Breast epithelium (tissue), 4 donors: ENCODE measurements at regions not wholly inside any gene's neighbourhood (a gene's known extent, or its start where the extent isn't known, plus 50 kb on each side); places are given as distances from the start of the nearest gene placed in this dataset.

Experiments
- DNase-seq, 2 donors: peaks; one replicate each; pipeline ENCODE4 v3.0.0-alpha.2; 2019; ENCODE audit warnings: low spot score in 2 of 2
- H3K27ac ChIP-seq, 2 donors: fragments of 200-600 bp; sonication (generic) in 1 of 2; one replicate each; pipeline ENCODE4 v1.5.1; 2016 to 2019; ENCODE audit warnings: mild to moderate bottlenecking in 1 of 2
- H3K27me3 ChIP-seq, 2 donors: fragments of 200-600 bp; sonication (generic) in 1 of 2; one replicate each; pipeline versions ENCODE4 v1.5.1 to v1.6.0; 2017 to 2019; ENCODE audit warnings: control low read depth in 1 of 2, mild to moderate bottlenecking in 1 of 2
- H3K36me3 ChIP-seq: fragments of 200-600 bp; one replicate; pipeline ENCODE4 v1.5.1; 2019
- H3K4me1 ChIP-seq, 2 donors: fragments of 200-600 bp; sonication (generic); one replicate each; pipeline ENCODE4 v1.5.1; 2016 to 2019; ENCODE audit warnings: control low read depth in 1 of 2
- H3K4me3 ChIP-seq, 3 donors: fragments of 200-600 bp; sonication (generic); 1 replicate in 2 of 3; 2 replicates in 1 of 3; pipeline ENCODE4 v1.5.1; 2016 to 2019; ENCODE audit warnings: mild to moderate bottlenecking in 3 of 3, moderate library complexity in 2 of 3
- H3K9me3 ChIP-seq, 2 donors: fragments of 200-600 bp; sonication (generic) in 1 of 2; one replicate each; pipeline ENCODE4 v1.5.1; 2016 to 2019; ENCODE audit warnings: control low read depth in 1 of 2
- POLR2A ChIP-seq: fragments of 450-650 bp; IDR thresholded peaks from one replicate; pipeline ENCODE4 v1.6.1; 2016; ENCODE audit warnings: antibody characterized with exemption, mild to moderate bottlenecking, moderate library complexity
- POLR2AphosphoS5 ChIP-seq, 3 donors: sonication (generic); formaldehyde crosslinking; IDR thresholded peaks; one replicate each; pipeline ENCODE4 v1.6.1; 2017; ENCODE audit warnings: antibody characterized with exemption in 3 of 3
- intact Hi-C: fragments of 100-400 bp; cut with DNase I; formaldehyde crosslinking; loops from one replicate; pipeline ENCODE4 v1.15.1; 2023; ENCODE audit warnings: low total_unique reads
- TF ChIP-seq, protein P1 (sequence below), 3 donors: fragments of 450-650 bp; IDR thresholded peaks; one replicate each; pipeline ENCODE4 v1.5.1; 2016 to 2017; ENCODE audit warnings: antibody characterized with exemption in 3 of 3, mild to moderate bottlenecking in 3 of 3, moderate library complexity in 3 of 3

DNA sequence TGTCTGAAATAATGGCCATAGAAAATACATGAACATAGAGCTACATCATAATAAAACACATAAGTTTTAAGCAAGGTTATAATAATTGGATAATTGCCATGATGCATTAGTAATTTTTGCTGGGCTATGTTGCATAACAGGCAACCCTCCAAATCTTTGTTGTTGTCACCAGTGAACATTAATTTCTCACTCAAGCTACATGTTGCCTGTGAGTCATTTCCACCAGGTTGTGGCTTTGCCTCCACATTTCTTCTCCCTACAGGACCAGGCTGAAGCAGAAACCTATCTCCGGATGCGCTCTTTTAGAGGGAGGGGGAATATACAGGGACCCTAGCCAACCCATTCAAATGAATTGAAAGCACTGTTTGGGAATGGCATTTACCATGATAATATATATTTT lies 347.7 kb downstream of the GABRG1 start:
- Histone ChIP-seq H3K4me1 (no peaks in the 10 kb centered on the region), H3K27ac (no peak overlapping the region), H3K27me3 (no peaks in the 10 kb centered on the region), H3K4me3 (no peak overlapping the region), H3K9me3 (no peaks in the 10 kb centered on the region), H3K36me3 (peaks cover 3% of the 10 kb centered on the region)
- intact Hi-C loops: no loop called here
- TF ChIP-seq, protein P1, sequence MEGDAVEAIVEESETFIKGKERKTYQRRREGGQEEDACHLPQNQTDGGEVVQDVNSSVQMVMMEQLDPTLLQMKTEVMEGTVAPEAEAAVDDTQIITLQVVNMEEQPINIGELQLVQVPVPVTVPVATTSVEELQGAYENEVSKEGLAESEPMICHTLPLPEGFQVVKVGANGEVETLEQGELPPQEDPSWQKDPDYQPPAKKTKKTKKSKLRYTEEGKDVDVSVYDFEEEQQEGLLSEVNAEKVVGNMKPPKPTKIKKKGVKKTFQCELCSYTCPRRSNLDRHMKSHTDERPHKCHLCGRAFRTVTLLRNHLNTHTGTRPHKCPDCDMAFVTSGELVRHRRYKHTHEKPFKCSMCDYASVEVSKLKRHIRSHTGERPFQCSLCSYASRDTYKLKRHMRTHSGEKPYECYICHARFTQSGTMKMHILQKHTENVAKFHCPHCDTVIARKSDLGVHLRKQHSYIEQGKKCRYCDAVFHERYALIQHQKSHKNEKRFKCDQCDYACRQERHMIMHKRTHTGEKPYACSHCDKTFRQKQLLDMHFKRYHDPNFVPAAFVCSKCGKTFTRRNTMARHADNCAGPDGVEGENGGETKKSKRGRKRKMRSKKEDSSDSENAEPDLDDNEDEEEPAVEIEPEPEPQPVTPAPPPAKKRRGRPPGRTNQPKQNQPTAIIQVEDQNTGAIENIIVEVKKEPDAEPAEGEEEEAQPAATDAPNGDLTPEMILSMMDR (IDR thresholded peaks at IDR 0.05): no peak
- TF ChIP-seq POLR2A (no peak), POLR2AphosphoS5 (IDR thresholded peaks at IDR 0.05) (no peak)
- no peak for DNase-seq

DNA sequence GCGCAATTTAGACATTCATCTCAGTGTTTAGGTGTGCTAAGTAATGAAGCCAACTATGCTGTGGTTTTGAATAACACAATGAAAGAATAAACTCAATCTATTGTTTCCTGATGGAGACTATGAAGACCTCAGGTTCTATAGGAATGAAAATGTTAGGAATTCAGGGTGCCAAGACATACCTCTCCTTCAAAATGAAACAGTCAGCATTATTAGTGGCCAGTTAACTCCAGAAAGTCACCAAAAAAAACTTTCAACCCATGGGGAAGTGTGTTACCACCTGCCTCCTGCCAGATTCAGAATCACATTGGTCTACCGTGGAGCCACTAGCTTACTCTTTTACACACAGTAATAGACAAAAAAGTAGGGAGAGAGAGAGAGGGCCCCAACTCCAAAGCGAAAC lies 352.9 kb downstream of the GABRG1 start:
- no peak for DNase-seq
- no peak for TF ChIP-seq POLR2A
- TF ChIP-seq, protein P1 (IDR thresholded peaks at IDR 0.05): no peak
- no peak for TF ChIP-seq POLR2AphosphoS5 (IDR thresholded peaks at IDR 0.05)
- Histone ChIP-seq H3K27ac (no peak overlapping the region), H3K36me3 (peaks cover 3% of the 10 kb centered on the region), H3K4me1 (no peaks in the 10 kb centered on the region), H3K9me3 (no peaks in the 10 kb centered on the region), H3K27me3 (no peaks in the 10 kb centered on the region), H3K4me3 (no peak overlapping the region)
- intact Hi-C loops: no loop called here

DNA sequence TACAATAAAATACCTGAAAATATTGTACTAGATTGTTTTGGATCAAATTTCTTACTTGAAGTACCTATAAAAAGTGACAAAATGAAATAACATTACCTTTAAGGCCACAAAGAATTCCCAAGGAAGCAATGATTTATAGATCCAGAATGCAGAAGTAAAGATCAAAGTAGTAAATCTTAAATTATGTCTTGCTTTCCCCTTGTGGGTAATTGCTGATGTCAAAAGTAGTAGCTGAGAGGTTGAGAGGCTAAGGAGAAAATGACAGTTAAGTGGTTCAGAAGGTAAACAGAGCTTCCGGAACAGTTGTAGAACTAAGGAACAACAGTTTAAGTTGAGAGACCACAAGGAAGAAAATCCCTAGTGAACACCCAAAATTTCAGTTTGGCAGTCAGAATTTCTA lies 358.3 kb downstream of the GABRG1 start:
- Histone ChIP-seq H3K27me3 (no peaks in the 10 kb centered on the region), H3K9me3 (no peaks in the 10 kb centered on the region), H3K4me1 (no peaks in the 10 kb centered on the region), H3K36me3 (no peaks in the 10 kb centered on the region), H3K4me3 (no peak overlapping the region), H3K27ac (no peak overlapping the region)
- TF ChIP-seq POLR2AphosphoS5 (IDR thresholded peaks at IDR 0.05) (no peak), POLR2A (no peak)
- TF ChIP-seq, protein P1 (IDR thresholded peaks at IDR 0.05): no peak
- intact Hi-C loops: no loop called here
- DNase-seq: no peak

DNA sequence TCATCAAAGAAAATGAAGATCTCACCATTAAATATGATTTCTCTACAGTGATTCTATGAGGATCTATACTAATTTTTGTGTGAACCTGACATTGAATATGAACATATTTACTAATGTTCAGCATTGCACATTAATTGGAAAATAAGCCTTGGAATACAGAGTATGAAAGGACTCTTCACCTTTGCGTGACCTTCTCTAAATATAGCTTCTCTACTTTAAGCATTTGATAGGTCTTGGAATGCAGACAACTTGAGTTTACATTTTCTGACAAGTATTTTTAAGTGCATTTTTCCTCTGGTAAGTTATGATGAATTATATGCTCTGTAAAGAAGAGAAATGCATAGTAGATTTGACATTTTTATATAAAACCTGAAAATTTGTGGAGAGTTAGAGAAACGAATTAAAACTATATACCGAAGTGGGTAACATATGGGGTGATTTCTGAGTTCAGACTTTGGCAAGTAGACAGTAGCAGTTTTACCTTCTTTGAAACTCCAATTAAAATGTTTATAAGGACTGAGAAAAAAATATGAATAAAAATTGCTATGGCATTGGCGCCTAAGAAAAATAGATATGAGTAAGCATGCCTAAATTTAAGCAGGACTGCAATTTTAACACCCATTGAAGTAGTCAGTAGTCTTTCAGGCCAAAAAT lies 371.9 kb downstream of the GABRG1 start:
- no peak overlapping the region for H3K27ac ChIP-seq
- H3K9me3 ChIP-seq: no peaks in the 10 kb centered on the region
- H3K4me1 ChIP-seq: no peaks in the 10 kb centered on the region
- TF ChIP-seq POLR2A (no peak), POLR2AphosphoS5 (IDR thresholded peaks at IDR 0.05) (no peak)
- TF ChIP-seq, protein P1 (IDR thresholded peaks at IDR 0.05): no peak
- DNase-seq: no peak
- intact Hi-C loops: no loop called here
- H3K27me3 ChIP-seq: no peaks in the 10 kb centered on the region
- H3K4me3 ChIP-seq: no peak overlapping the region
- H3K36me3 ChIP-seq: no peaks in the 10 kb centered on the region

DNA sequence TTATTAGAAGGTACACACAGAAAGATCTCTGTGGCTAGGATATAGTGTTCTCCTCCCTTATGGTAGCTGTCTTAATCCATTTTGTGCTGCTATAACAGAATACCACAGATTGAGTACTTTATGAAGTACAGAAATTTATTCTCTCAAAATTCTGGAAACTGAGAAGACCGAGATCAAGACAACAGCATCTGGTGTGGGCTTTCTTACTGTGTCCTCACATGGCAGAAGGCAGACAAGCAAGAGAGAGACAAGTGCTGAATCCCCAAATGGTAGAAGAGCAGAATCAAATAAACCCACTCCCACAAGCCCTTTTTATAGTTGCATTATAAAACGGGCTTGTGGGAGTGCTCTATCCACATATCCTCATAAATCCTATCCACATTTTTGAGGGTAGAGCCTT lies 373.1 kb downstream of the GABRG1 start:
- no peak for DNase-seq
- Histone ChIP-seq H3K4me3 (no peak overlapping the region), H3K27ac (no peak overlapping the region), H3K4me1 (no peaks in the 10 kb centered on the region), H3K9me3 (no peaks in the 10 kb centered on the region), H3K36me3 (no peaks in the 10 kb centered on the region), H3K27me3 (no peaks in the 10 kb centered on the region)
- intact Hi-C loops: no loop called here
- TF ChIP-seq, protein P1 (IDR thresholded peaks at IDR 0.05): no peak
- TF ChIP-seq POLR2A: no peak
- TF ChIP-seq POLR2AphosphoS5 (IDR thresholded peaks at IDR 0.05): no peak
